GM18519 (cell line): ENCODE measurements at regions not wholly inside any gene's neighbourhood (a gene's known extent, or its start where the extent isn't known, plus 50 kb on each side); places are given as distances from the start of the nearest gene placed in this dataset.
"Not testable (repeated sequence)": the region's sequence is repeated elsewhere in the genome, so short reads cannot be mapped to it uniquely, and the experiment has no call there.

ENCODE experiments used
- ATAC-seq: cut with Tn5 transposase; IDR thresholded peaks from one replicate; pipeline ENCODE4 v1.9.1; 2021; ENCODE audit warnings: mild to moderate bottlenecking, moderate library complexity; ENCODE audit not compliant: unreplicated experiment, low FRiP score

DNA sequence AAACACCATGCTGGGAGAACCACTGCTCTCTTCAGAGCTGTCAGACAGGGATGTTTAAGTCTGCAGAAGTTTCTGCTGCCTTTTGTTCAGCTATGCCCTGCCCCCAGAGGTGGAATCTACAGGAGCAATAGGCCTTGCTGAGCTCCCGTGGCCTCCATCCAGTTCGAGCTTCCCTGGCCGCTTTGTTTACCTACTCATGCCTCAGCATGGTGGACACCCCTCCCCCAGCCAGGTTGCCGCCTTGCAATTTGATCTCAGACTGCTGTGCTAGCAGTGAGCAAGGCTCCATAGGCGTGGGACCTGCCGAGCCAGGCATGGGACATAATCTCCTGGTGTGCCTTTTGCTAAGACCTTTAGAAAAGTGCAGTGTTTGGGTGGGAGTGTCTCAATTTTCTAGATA lies 307.3 kb upstream of the KAZN start:
- ATAC-seq = not testable (repeated sequence)

DNA sequence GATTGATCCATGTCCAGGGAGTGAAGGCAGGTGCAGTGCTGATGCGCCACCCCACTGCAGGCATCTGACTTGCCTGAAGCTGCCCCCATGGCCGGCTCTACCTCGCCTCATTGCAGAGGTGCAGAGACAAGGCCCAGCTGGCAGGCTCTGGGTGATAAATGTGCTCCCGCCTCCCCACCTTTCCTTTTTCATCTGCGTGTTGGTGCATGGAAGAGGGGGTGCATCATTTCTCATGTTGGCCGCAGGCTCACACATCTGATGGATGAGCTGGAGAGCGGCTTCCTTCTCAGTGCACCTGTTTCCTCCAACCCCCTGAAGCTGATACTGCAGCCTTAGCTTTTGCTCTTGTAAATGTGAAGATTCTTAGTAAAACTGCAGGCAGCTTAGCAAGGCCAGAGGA lies 306.0 kb upstream of the KAZN start:
- ATAC-seq = no peak

DNA sequence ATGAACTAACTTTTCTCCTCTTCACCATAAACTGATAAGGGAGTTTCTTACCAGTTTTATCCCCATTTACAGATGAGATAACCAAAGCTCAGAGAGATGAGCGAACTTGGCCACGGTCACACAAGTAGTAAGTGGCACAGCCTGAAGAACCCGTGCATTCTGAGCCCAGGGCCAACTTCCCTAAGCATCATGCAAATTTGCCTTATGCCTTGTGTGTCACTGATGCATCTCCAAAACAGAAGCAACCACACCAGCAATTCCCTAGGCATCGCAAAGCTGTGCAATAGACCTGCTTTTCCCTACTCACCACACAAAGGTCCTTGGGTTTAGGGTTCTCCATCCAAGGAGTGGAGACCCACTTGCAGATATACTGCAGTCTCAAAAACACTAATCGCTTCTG lies 304.5 kb upstream of the KAZN start:
- no peak for ATAC-seq

DNA sequence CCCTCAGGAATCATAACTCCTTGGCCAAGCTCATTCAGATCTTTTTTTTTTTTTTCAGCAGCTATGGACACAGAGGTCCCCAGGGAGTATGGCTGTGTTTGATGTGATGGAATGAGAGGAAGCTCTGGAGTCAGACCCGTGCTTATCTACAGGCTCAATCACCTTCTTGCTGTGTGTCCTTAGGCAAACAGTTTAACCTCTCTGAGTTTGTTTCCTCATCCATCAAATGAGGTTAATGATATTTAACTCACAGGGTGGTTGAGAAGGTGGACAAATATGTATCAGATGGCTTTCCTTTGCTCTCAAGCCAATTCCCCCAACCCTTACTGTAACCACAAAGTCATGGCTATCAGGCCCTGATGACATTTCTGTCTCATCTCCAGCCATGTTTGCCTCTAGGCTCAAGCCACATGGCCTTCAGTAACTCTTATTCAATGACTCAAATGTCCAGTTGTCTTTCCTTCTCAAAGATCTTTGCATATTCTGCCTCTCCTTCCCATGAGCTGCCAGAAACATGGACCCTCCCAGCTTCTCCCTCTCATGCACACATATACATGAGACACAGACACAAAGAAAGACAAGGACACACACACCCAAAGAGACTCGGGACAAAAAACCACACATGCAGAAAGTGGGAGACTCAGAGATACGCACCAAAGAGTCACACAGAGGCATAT lies 303.5 kb upstream of the KAZN start:
- no peak for ATAC-seq

DNA sequence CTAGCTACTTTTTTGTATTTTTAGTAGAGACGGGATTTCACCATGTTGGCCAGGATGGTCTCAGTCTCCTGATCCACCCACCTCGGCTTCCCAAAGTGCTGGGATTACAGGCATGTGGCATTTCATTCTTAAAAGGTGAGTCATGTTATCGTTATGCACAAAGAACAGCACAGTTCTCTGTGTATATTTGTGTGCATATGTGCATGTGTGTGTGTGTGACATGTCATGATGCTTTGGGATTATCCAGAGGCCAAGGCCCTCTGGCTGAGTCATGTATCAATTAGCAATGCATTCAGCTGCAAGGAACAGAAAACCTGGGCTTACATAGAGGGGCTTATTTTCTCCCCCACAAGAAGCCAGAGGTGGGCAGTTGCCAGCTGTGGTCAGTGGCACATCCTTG lies 301.7 kb upstream of the KAZN start:
- ATAC-seq = no peak

DNA sequence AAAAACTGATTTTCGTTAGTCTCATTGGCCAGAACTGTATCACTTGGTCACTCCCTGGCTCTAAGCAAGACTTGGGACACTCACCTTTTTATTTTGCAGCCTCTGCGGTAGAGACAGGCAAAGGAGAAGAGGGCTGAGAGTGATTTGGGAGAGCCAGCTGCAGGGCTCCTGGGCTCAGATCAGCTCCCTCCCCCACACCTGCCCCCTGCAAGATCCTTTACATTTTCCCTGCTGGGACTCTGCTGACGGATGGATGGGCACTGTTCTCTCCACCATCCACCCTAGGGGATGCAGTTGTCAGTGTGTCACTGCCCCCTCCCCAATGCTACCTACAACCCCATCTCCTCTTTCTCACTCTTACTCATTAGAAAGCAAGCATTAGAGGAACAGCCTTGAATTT lies 301.1 kb upstream of the KAZN start:
- ATAC-seq = no peak

DNA sequence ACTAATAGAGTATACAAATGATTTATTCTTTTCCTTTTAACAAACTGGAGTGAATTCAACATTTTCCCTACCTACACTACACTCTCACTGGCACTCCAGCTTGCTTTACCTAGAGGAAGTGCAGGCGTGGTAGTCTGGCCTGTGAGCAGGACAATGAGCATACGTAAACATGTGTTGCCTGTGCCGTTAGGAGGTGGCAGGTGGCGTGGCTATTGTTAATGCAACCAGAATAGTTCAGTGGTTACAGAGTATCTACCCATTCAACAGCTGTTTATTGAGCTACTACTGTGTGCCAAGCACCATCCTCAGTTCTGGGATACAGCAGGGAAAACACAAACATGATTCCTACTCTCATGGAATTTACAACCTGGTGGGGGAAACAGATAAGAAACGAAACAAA lies 299.7 kb upstream of the KAZN start:
- no peak for ATAC-seq

DNA sequence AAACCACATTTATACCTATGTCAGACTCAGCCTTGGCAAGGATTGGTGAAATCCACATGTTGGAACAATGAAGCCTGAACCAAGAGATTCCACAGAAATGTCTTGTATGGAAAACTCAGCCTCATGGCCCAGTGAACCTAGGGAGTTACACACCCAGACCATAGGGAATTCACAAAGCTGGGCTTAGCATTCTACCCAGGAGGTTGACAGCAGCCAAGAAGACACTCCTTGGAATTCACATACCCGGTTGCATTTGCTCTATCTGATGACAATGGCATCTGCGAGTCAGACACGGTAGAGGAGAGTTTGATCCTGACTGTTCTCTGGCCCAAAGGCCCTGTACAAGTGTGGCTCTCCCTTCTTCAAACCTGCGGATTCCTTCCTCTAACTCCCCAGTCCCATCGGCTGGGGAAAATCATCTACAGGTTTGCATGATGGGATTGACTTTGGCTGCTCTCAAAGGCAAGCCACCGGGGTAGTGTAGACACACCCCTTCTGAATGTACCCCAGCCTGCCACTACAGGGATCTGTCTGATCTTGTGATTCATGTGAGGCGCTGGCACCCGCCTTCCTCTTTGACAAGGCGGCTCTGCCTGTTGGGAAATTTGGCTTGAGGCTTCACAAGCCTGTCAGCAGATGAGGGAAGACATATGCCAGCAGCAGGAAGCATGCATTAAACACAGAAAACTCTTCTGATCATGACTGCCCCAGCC lies 297.3 kb upstream of the KAZN start:
- ATAC-seq = no peak

DNA sequence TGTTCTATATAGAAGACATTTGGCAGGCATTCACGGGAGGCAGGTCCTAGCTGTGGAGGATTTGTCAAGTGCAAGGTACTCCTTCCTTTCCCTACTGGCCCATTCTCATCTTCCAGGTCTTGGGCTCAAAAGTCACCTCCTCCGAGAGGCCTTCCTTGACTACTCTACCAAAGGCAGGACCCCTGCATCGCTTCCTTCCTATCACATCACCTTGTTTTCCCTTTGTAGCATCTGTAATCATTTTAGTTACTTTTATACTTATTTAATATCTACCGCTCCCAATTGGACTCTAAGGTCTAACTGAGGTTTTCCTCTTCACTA lies 296.8 kb upstream of the KAZN start:
- no peak for ATAC-seq

DNA sequence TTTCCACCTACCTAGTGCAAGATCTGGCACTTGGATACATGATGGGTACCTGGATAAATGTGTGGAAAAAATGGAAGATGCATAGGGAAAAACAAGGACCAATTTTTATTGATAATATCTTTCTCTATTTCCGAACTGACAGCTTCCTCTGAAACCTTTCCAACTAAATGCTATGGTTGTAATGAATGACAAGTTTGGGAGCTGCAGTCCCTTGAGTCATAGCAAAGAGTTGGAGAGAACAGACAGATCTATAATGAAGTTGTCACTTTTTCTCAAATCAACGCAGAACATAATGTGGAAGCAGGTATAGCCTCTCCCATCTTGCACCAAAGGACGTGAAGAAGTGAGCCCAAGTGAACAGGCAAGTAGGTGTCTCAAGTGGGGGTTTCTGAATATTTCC lies 296.5 kb upstream of the KAZN start:
- ATAC-seq = no peak

DNA sequence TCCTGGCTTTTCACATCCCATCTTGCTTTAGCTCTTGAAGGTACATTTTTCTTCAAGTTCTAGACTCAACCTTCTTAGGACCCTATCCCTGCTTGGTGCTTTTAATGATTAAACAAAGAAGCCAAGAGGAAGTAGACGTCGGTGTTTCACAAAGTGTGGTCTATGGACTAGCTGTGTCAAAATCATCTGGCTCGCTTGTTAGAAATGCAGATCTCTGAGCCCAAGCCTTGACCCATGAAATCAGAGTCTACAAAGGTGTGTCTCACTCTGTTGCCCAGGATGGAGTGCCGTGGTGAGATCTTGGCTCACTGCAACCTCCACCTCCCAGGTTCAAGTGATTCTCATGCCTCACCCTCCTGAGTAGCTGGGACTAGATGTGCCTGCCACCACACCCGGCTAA lies 295.5 kb upstream of the KAZN start:
- no peak for ATAC-seq

DNA sequence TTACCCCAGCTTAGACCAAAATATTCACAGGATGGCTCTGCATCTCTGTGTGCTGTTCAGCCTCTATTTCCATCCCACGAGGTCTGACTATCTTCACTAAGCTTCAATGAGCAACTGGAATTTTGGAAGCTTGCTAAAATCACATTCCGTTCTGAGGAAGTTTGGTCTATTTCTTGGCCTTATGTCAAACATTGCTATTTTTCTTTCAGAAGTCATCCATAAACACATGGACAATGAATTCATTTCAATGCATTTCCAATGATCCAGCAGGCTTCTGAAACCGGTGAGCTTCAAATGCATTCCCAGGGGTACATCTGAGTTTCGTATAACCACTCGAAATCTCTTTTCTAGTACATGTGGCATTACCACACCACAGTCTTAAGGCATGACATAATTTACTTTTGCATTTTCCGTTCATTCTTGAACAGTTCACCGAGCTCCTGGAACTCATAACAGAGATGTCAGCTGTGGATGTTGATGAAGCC lies 294.1 kb upstream of the KAZN start:
- no peak for ATAC-seq

DNA sequence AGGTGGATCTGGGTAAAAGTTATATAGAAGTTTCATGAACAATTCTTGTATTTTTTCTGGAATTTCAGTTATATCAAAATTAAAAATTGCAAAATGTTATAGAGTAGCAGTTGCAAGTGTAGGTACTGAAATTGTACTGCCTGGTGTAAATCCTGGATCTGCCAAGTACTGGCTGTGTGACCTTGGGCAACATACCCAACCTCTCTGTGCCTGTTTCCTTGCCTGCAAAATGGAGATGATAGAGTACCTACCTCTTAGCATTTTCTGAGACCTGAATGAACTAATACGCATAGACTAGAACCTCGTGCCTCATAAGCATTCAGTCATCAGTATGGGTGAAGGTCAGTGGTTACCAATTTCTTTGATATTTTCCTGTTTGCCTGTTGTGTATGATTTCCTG lies 290.0 kb upstream of the KAZN start:
- no peak for ATAC-seq

DNA sequence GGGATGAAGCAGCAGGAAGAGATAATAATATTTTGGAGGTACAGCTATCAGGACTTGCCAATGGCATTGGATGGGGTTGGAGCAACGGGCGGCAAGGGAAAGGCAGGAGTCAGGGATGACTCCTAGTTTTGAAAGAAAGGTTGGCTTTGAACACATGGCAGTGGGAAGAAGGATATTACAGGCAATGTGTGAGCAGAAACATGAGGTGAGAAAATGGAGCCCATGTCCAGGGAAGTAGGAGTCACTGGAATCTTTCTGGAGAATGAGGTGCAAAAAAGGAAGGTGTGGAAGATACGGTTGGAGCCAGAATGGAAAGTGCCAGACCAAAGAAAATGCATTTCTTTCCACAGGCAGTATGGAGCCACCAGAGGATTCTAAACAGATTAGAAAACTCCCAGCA lies 288.5 kb upstream of the KAZN start:
- no peak for ATAC-seq

DNA sequence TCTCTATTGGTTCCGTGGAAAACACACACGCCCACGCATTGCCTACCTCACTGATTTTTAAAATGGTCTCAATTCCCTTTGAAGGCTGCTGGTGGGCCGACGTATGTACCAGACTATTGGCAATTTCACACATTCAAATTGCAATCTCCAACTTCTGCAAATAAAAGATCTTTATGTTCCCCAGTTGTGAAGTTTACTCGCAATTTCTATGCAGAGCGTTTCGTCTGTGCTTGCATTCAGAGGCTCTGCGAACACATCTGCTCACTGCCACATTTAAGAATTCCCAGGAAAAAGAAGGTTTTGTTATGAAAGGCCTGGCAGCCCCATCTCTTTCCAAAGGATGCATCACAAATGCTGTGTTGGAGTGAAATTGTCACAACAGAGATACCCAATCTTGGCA lies 288.0 kb upstream of the KAZN start:
- ATAC-seq = no peak

DNA sequence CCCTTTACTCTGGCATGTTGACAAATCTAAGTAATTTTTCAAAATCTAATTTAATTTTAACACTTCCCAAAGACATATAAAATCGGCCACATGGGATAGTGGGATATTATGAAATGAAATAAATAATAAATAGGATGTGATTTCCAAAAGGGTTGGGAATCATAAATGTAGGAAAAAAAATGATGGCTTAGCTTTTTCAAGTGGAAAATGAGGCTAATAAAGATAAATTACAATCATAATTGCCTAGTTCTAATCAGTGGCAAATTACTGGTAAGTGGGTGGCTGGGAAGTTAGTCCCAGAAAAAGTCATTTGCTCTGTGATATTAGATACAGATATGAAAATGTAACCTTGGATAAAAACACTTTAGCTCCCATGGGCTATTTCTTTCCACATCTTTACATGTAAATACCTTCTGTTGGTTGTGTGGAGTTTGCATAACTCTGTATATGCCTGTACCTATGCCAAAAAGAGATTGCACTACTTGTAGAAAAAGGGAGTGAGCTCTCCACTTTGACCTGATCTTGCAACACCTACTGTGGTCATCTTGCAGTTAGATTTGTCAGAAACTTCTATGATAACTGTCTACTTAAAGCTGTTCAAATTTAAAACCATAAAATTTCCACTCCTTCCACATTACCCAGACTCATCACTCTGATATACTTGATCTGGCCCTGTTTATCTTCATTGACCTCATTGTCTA lies 284.6 kb upstream of the KAZN start:
- ATAC-seq = no peak

DNA sequence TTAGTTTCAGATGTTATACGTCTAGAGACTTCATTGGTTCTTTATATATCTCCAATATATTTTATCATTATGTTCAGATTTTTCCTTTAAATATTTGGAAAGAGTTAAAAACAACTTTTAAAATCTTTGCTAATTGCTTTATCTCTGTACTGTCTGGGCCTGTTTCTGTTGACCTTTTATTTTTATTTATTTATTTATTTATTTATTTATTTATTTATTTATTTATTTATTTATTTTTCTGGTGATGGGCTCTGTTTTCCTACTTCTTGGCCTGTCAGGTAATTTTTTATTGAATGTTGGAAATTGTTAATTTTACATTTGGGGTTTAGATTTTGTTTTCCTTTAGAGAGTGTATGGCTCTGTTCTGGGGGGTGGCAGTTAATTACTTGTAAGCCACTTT lies 279.7 kb upstream of the KAZN start:
- ATAC-seq = no peak

DNA sequence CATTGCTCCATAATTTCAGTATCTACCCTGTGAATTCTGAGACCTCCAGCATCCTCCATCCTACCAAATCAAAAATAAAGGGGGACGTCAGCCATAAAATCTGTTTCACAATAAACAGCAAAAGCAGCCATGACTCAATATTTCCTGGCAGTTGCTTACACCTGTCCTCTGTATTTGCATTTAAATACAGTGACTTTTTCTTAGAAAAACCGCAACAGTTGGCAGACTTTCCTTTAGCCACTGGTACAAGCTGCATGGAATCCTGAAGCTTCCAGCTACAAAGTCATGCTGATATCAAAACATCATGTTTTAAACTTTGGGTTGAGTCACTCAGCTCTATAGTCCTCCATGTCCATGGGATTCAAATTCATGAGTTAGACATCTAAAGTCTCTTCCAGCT lies 278.0 kb upstream of the KAZN start:
- no peak for ATAC-seq

DNA sequence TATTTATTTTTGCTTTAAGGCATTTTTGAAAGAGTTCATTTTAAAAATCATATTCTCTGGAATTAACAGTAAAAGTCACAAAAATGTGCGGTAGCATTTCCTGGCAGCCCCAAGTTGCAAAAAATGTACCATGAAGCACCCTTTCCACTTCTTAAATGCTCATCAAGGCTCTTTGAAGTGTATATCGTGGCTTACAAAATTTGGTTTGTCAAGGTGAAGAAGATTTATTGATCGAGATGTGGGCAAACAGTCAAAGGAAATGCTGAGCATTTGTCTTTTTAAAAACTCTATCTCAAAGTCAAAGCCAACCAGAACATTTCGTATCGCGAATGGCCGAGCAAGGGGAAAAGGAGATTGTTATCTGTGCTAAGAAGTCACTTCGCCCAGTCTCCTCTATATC lies 277.5 kb upstream of the KAZN start:
- no peak for ATAC-seq

DNA sequence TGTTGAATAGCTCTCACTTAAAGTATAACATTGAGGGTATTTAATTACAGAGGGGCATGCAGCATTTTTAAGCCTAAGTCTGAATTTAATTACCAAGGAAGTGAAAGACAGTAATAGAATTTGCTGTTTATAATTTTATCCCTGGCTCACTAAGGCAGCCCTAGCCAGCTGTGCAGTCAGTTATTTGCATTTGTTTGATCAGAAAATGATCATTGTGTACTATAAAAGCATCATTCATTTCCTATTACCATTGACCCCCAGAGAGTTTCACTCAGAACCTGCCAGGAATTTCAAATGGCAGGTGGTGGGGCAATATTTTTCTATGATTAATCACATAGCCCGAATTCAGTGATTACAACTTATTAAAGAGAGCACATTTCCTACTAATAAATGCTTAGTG lies 277.1 kb upstream of the KAZN start:
- ATAC-seq = no peak

DNA sequence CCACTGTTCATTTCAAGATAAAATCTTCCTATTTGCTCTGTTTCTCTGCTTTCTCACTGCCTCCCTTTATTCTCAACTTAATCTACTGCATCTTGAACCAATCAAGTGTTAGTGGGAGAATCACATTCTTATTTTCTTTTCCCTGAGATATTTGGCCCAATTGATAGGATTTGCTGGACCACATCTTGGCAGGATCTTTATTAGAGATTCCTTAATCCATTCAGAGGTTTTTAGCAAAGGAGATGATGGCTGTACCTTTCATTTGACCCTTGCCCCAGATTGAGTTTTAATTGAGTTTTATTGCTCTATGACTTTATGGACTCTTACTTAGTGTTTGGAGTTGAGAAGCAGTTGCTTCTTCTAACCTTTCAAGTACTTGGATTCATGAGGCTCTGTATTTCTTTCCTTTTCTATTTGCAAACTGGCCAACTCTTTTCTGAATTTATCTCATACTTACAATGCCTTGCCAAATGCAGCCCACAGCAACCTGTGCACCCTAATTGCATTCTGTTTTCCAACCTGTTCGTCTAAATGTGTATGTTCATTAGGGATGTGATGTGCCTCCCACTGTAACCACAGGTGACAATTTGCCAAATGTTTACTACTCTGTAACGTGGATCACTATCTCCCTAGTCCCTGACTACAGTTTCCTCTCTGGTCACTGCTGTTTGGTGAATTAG lies 274.8 kb upstream of the KAZN start:
- ATAC-seq = no peak
